Astrocyte of the cerebellum (primary cell): ENCODE measurements at regions not wholly inside any gene's neighbourhood (a gene's known extent, or its start where the extent isn't known, plus 50 kb on each side); places are given as distances from the start of the nearest gene placed in this dataset.

ENCODE experiments used
- DNase-seq: peaks from one replicate; pipeline ENCODE4 v3.0.0-alpha.2; 2011; ENCODE audit warnings: low read depth
- H3K4me3 ChIP-seq: 2 replicates; pipeline ENCODE4 v1.5.1; 2011; ENCODE audit warnings: mild to moderate bottlenecking, low read depth, low read length, moderate library complexity
- CTCF ChIP-seq: IDR thresholded peaks from 2 replicates; pipeline ENCODE4 v1.5.1; 2012; ENCODE audit warnings: low read length, low read depth, moderate library complexity, mild to moderate bottlenecking; ENCODE audit errors: missing control alignments
- in situ Hi-C: cut with HindIII; loops from 2 replicates; pipeline ENCODE4 v1.10.0; 2017; ENCODE audit warnings: low sequenced_read_pairs

GRCh38 chr13:34591900-34592529 is 350.1 kb upstream of the NBEA start:
- TF ChIP-seq CTCF: no peak
- DNase-seq: no peak
- in situ Hi-C loops: no loop called here
- no peak overlapping the region for H3K4me3 ChIP-seq

GRCh38 chr13:34593658-34594057 is 348.4 kb upstream of the NBEA start:
- DNase-seq: no peak
- in situ Hi-C loops: no loop called here
- TF ChIP-seq CTCF: no peak
- H3K4me3 ChIP-seq: no peak overlapping the region

GRCh38 chr13:34594507-34594906 is 347.6 kb upstream of the NBEA start:
- no peak for TF ChIP-seq CTCF
- DNase-seq: no peak
- in situ Hi-C loops: no loop called here
- H3K4me3 ChIP-seq: no peak overlapping the region

GRCh38 chr13:34608331-34608730 is 333.7 kb upstream of the NBEA start:
- no peak for TF ChIP-seq CTCF
- DNase-seq: no peak
- in situ Hi-C loops: no loop called here
- no peak overlapping the region for H3K4me3 ChIP-seq

GRCh38 chr13:34611671-34612070 is 330.4 kb upstream of the NBEA start:
- no peak for TF ChIP-seq CTCF
- no peak for DNase-seq
- no peak overlapping the region for H3K4me3 ChIP-seq
- in situ Hi-C loops: no loop called here

- in situ Hi-C loops: no loop called here
- TF ChIP-seq CTCF: no peak
Observed at GRCh38 chr13:34617473-34618083, 324.5 kb upstream of the NBEA start.

More at GRCh38 chr13:34617473-34618083, 324.5 kb upstream of the NBEA start:
- DNase-seq: peak; percentile 5
- no peak overlapping the region for H3K4me3 ChIP-seq
